ENCODE measurements at regions not wholly inside any gene's neighbourhood (a gene's known extent, or its start where the extent isn't known, plus 50 kb on each side); places are given as distances from the start of the nearest gene placed in this dataset.

DNA sequence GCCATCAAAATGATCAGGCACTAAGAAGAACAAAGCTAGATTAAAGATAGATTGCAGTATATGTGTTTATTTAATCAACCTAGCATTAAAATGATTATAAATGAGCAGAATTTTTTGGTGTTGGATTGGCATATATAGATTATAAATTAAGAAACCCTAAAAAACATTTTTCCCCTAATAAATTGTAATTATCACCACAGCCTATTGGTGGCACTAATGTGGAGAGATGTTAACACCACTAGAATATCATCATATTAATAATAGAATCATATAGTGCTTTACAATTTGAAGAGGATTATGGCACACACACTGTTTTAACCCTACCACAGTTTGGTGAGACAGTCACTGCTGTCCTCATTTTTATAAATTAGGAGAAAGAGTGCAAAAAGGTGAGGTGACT lies 112.4 kb upstream of the RND3 start:
- no peaks in the 10 kb centered on the region for H3K4me1 ChIP-seq (ENCODE audit: control insufficient read depth, low read depth, low read length)
- no peaks in the 10 kb centered on the region for H3K36me3 ChIP-seq (ENCODE audit: control insufficient read depth, low read depth, low read length)
- no peak overlapping the region for H3K27ac ChIP-seq (ENCODE audit: low read length)
- H3K9ac ChIP-seq (ENCODE audit: low read length), result no peak overlapping the region
- H3K9me3 ChIP-seq (ENCODE audit: control insufficient read depth, low read depth, low read length), result no peaks in the 10 kb centered on the region
- H3K4me3 ChIP-seq (ENCODE audit: low read length), result no peak overlapping the region
- no peaks in the 10 kb centered on the region for H3K27me3 ChIP-seq (ENCODE audit: control insufficient read depth, insufficient read depth, low read length)

- no peaks in the 10 kb centered on the region for H3K4me1 ChIP-seq (ENCODE audit: control insufficient read depth, low read depth, low read length)
- H3K36me3 ChIP-seq (ENCODE audit: control insufficient read depth, low read depth, low read length), result no peaks in the 10 kb centered on the region
- no peaks in the 10 kb centered on the region for H3K9me3 ChIP-seq (ENCODE audit: control insufficient read depth, low read depth, low read length)
- no peaks in the 10 kb centered on the region for H3K27me3 ChIP-seq (ENCODE audit: control insufficient read depth, insufficient read depth, low read length)
- no peak overlapping the region for H3K27ac ChIP-seq (ENCODE audit: low read length)
- no peak overlapping the region for H3K9ac ChIP-seq (ENCODE audit: low read length)
- no peak overlapping the region for H3K4me3 ChIP-seq (ENCODE audit: low read length)
These were observed 110.9 kb upstream of the RND3 start for GRCh38 chr2:150598383-150598782.

DNA sequence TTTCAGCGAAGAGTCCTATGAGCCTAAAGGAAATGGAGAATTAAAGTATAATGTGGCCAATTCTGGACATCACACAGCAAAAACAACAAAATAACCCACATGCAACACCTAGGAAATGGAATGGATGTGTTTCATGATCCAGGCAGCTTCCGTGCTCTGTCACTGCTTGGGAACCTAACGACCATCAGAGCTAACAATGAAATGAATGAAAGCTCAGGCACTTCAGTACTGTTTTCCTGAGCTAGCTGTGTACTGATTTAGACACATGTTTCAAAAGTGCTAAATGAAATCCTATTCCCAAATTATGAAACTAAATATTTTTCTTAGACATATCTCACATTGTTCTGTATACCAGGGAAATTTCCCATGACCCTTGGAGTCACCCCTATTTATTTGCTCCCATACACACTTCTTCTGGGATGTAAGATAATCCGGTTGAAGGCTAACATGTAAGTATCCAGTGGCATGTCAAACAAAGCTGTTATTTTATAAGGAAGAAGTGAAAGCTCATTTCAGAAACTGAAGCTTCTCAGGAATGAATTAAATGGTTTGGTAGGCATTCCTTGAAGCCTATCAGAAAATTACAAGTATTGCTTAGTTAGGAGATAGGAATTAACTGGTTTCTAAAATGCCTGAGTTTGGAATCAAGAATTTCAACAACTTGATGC lies 108.5 kb upstream of the RND3 start:
- H3K27me3 ChIP-seq (ENCODE audit: control insufficient read depth, insufficient read depth, low read length), result no peaks in the 10 kb centered on the region
- H3K36me3 ChIP-seq (ENCODE audit: control insufficient read depth, low read depth, low read length), result no peaks in the 10 kb centered on the region
- H3K4me3 ChIP-seq (ENCODE audit: low read length), result no peak overlapping the region
- H3K4me1 ChIP-seq (ENCODE audit: control insufficient read depth, low read depth, low read length), result no peaks in the 10 kb centered on the region
- no peak overlapping the region for H3K27ac ChIP-seq (ENCODE audit: low read length)
- H3K9ac ChIP-seq (ENCODE audit: low read length), result no peak overlapping the region
- H3K9me3 ChIP-seq (ENCODE audit: control insufficient read depth, low read depth, low read length), result no peaks in the 10 kb centered on the region

DNA sequence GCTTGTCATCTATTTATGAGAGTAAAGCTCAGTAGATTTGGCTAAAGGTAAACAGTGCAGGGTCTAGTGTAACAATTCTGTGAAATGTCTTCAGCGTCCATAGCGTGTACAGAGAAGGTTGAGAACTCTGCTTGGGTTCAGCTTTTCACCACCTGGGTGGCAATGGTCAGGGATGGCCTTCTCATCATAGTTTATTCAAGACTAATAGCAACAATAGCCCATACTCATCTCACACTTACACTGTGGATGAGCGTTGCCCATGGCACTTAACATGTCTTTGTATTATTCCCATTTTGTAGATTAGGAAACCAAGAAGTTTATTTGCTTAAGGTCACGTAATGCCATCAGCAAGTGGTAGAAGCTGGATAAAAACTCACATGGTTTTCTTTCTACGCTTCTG lies 106.8 kb upstream of the RND3 start:
- Histone ChIP-seq H3K4me1 (ENCODE audit: control insufficient read depth, low read depth, low read length) (no peaks in the 10 kb centered on the region), H3K27ac (ENCODE audit: low read length) (no peak overlapping the region), H3K27me3 (ENCODE audit: control insufficient read depth, insufficient read depth, low read length) (no peaks in the 10 kb centered on the region), H3K9me3 (ENCODE audit: control insufficient read depth, low read depth, low read length) (no peaks in the 10 kb centered on the region), H3K4me3 (ENCODE audit: low read length) (no peak overlapping the region), H3K36me3 (ENCODE audit: control insufficient read depth, low read depth, low read length) (no peaks in the 10 kb centered on the region), H3K9ac (ENCODE audit: low read length) (no peak overlapping the region)

- H3K36me3 ChIP-seq (ENCODE audit: control insufficient read depth, low read depth, low read length), result no peaks in the 10 kb centered on the region
- H3K27me3 ChIP-seq (ENCODE audit: control insufficient read depth, insufficient read depth, low read length), result no peaks in the 10 kb centered on the region
- no peak overlapping the region for H3K27ac ChIP-seq (ENCODE audit: low read length)
- peaks cover 6% of the 10 kb centered on the region for H3K4me1 ChIP-seq (ENCODE audit: control insufficient read depth, low read depth, low read length)
- H3K4me3 ChIP-seq (ENCODE audit: low read length), result no peak overlapping the region
- H3K9ac ChIP-seq (ENCODE audit: low read length), result no peak overlapping the region
- H3K9me3 ChIP-seq (ENCODE audit: control insufficient read depth, low read depth, low read length), result no peaks in the 10 kb centered on the region
These were observed 104.2 kb upstream of the RND3 start for GRCh38 chr2:150591496-150592285.

GRCh38 chr2:150589681-150590080 lies 102.2 kb upstream of the RND3 start:
- peaks cover 6% of the 10 kb centered on the region for H3K4me1 ChIP-seq (ENCODE audit: control insufficient read depth, low read depth, low read length)
- H3K36me3 ChIP-seq (ENCODE audit: control insufficient read depth, low read depth, low read length), result no peaks in the 10 kb centered on the region

DNA sequence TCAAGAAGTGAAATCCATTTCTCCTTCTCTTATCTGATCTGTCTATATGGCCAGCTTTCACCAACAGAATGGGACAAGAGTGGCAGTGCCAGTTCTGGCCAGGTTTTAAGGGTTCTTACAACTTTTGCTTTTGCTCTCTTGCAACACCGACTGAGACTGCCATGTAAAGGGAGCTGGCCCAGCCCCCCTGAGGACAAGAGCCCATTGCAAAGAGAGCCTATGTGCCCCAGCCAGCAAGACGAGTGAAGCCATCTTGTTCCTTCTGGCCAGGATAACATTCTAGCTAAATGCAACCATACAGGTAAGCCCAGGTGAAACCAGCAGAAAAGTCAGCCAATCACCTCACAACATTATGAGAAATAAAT lies 101.0 kb upstream of the RND3 start:
- Histone ChIP-seq H3K9me3 (ENCODE audit: control insufficient read depth, low read depth, low read length) (no peaks in the 10 kb centered on the region), H3K27ac (ENCODE audit: low read length) (no peak overlapping the region), H3K4me3 (ENCODE audit: low read length) (no peak overlapping the region), H3K4me1 (ENCODE audit: control insufficient read depth, low read depth, low read length) (peaks cover 6% of the 10 kb centered on the region), H3K9ac (ENCODE audit: low read length) (no peak overlapping the region), H3K36me3 (ENCODE audit: control insufficient read depth, low read depth, low read length) (no peaks in the 10 kb centered on the region), H3K27me3 (ENCODE audit: control insufficient read depth, insufficient read depth, low read length) (no peaks in the 10 kb centered on the region)

More at GRCh38 chr2:150589681-150590080, 102.2 kb upstream of the RND3 start:
- Histone ChIP-seq H3K9me3 (ENCODE audit: control insufficient read depth, low read depth, low read length) (no peaks in the 10 kb centered on the region), H3K27me3 (ENCODE audit: control insufficient read depth, insufficient read depth, low read length) (no peaks in the 10 kb centered on the region), H3K27ac (ENCODE audit: low read length) (no peak overlapping the region), H3K4me3 (ENCODE audit: low read length) (no peak overlapping the region), H3K9ac (ENCODE audit: low read length) (no peak overlapping the region)

DNA sequence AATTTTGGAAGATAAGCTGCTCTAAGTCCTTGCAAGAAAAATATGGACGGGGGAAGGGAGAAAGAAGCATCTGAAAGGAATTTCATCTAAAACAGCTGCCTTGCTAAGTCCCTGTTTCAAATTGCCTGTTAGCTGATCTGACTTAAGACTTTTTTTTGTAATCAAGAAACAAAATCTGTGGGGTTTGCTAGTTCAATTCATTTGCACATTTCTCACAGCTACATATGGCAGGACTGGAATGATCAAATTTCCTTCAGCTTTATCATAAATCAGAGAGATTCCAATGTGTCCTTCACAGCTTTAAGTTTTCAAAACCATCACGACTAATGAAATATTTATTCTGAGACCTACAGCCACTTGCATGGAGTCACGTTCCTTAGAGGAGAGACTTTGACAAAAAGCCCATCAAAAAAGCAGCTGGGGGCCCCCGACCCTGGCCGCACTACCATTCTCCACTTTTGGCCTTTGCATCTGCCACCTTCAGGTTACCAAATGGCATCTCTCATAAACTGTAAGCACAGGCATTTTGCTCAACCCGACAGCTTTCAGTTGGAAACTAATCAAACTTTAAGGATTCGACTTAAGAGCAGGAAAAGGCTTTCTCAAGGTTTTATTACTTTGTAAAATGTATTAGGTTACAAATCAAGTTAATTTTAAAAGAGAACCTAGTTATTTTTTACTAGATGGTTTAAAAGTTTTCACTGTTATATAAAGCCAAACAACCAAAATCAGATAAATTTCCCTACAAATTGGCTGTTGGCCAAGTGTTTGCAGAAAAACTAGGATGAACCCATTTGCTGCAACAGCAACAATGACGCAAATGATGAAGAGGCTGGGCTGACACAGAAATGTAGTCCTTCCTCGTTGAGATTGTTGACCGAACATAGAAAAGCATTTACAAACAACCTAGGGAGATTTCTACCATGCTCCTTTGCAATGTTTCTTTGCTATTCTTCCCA lies 100.4 kb upstream of the RND3 start:
- H3K9ac ChIP-seq (ENCODE audit: low read length), result no peak overlapping the region

GRCh38 chr2:150586858-150587257 lies 99.4 kb upstream of the RND3 start:
- Histone ChIP-seq H3K4me1 (ENCODE audit: control insufficient read depth, low read depth, low read length) (peaks cover 6% of the 10 kb centered on the region), H3K9ac (ENCODE audit: low read length) (no peak overlapping the region), H3K27ac (ENCODE audit: low read length) (no peak overlapping the region), H3K9me3 (ENCODE audit: control insufficient read depth, low read depth, low read length) (no peaks in the 10 kb centered on the region), H3K4me3 (ENCODE audit: low read length) (no peak overlapping the region), H3K36me3 (ENCODE audit: control insufficient read depth, low read depth, low read length) (no peaks in the 10 kb centered on the region), H3K27me3 (ENCODE audit: control insufficient read depth, insufficient read depth, low read length) (no peaks in the 10 kb centered on the region)

More for the DNA sequence above, 100.4 kb upstream of the RND3 start:
- H3K36me3 ChIP-seq (ENCODE audit: control insufficient read depth, low read depth, low read length), result no peaks in the 10 kb centered on the region
- no peaks in the 10 kb centered on the region for H3K27me3 ChIP-seq (ENCODE audit: control insufficient read depth, insufficient read depth, low read length)
- H3K27ac ChIP-seq (ENCODE audit: low read length), result no peak overlapping the region
- no peaks in the 10 kb centered on the region for H3K9me3 ChIP-seq (ENCODE audit: control insufficient read depth, low read depth, low read length)
- no peak overlapping the region for H3K4me3 ChIP-seq (ENCODE audit: low read length)
- peaks cover 6% of the 10 kb centered on the region for H3K4me1 ChIP-seq (ENCODE audit: control insufficient read depth, low read depth, low read length)

DNA sequence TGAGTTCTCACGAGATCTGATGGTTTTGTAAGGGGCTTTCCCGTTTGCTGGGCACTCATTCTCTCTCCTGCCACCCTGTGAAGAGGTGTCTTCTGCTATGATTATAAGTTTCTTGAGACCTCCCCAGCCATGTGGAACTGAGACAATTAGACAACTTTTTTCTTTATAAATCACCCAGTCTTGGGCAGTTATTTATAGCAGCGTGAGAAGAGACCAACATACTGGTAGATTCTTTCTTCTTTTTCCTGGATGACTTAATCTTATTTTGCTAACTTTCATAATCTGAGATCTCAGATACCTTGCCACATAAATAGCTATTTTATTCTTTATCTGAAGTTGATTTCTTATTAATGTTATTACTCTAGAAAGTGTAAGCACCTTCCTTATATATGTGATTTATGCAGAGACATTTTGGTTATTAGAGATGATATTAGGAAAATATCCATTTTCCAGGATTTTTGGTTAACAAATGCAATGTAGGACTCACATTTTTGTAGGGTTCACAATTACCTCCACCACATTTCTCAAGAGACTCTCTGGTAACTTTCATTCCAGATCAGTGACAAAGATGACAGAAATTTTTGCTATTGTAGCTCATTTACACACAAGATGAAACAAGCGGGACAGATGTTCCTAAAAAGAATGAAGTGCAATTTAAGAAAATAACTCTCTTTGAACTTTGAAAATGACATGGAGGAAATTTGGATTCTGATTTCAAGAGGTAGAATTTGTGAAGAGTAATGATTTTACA lies 97.9 kb upstream of the RND3 start:
- Histone ChIP-seq H3K27me3 (ENCODE audit: control insufficient read depth, insufficient read depth, low read length) (no peaks in the 10 kb centered on the region), H3K36me3 (ENCODE audit: control insufficient read depth, low read depth, low read length) (no peaks in the 10 kb centered on the region), H3K27ac (ENCODE audit: low read length) (no peak overlapping the region), H3K4me3 (ENCODE audit: low read length) (no peak overlapping the region), H3K9ac (ENCODE audit: low read length) (no peak overlapping the region), H3K4me1 (ENCODE audit: control insufficient read depth, low read depth, low read length) (peaks cover 6% of the 10 kb centered on the region), H3K9me3 (ENCODE audit: control insufficient read depth, low read depth, low read length) (no peaks in the 10 kb centered on the region)

DNA sequence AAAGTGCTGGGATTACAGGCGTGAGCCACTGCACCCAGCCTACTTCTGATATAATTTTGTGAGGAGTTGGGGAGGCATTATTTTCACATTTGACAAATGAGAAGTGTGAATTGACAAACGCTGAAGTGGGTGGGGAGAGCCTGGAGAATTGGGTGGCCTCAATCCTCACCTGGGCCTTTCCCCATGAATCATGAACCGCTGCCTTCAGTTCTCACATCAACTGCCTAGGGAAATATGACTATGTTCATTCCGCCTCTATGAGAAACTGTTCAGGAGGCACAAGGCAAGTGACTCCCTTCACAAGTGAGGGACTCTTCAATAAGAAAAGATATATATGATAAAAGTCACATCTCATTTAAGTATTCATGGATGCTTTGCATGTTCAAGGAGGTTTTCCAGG lies 96.6 kb upstream of the RND3 start:
- peaks cover 6% of the 10 kb centered on the region for H3K4me1 ChIP-seq (ENCODE audit: control insufficient read depth, low read depth, low read length)
- H3K36me3 ChIP-seq (ENCODE audit: control insufficient read depth, low read depth, low read length), result no peaks in the 10 kb centered on the region
- no peak overlapping the region for H3K4me3 ChIP-seq (ENCODE audit: low read length)
- no peak overlapping the region for H3K27ac ChIP-seq (ENCODE audit: low read length)
- H3K27me3 ChIP-seq (ENCODE audit: control insufficient read depth, insufficient read depth, low read length), result no peaks in the 10 kb centered on the region
- H3K9me3 ChIP-seq (ENCODE audit: control insufficient read depth, low read depth, low read length), result peaks cover under 1% of the 10 kb centered on the region
- H3K9ac ChIP-seq (ENCODE audit: low read length), result no peak overlapping the region
